ENCODE measurements at regions not wholly inside any gene's neighbourhood (a gene's known extent, or its start where the extent isn't known, plus 50 kb on each side); places are given as distances from the start of the nearest gene placed in this dataset.

GRCh38 chr16:6146356-6146755 is 1048.8 kb upstream of the EEF2KMT start:
- POLR2A ChIA-PET = no interaction called here
- no peak for ATAC-seq
- Mint-ChIP-seq H3K4me3 (no peak overlapping the region), H3K27me3 (no peaks in the 10 kb centered on the region), H3K4me1 (ENCODE audit: low read depth) (no peaks in the 10 kb centered on the region), H3K9me3 (peaks cover 5% of the 10 kb centered on the region), H3K27ac (no peak overlapping the region), H3K36me3 (ENCODE audit: low read depth) (no peaks in the 10 kb centered on the region)
- DNase-seq = no peak
- no peak for TF ChIP-seq CTCF (IDR thresholded peaks at IDR 0.05)
- intact Hi-C loops (cut with micrococcal nuclease) = no loop called here
- CTCF ChIA-PET = no interaction called here

GRCh38 chr16:6144463-6144862 is 1046.9 kb upstream of the EEF2KMT start:
- POLR2A ChIA-PET = no interaction called here
- no peak for TF ChIP-seq CTCF (IDR thresholded peaks at IDR 0.05)

GRCh38 chr16:6143020-6143419 is 1045.4 kb upstream of the EEF2KMT start:
- Mint-ChIP-seq H3K27me3 (no peaks in the 10 kb centered on the region), H3K4me1 (ENCODE audit: low read depth) (no peaks in the 10 kb centered on the region)
- POLR2A ChIA-PET = no interaction called here

More at GRCh38 chr16:6144463-6144862, 1046.9 kb upstream of the EEF2KMT start:
- DNase-seq (no peak), ATAC-seq (no peak)
- intact Hi-C loops (cut with micrococcal nuclease) = no loop called here
- H3K27me3 Mint-ChIP-seq = no peaks in the 10 kb centered on the region
- no peak overlapping the region for H3K27ac Mint-ChIP-seq
- H3K4me3 Mint-ChIP-seq = no peak overlapping the region
- CTCF ChIA-PET = no interaction called here
- no peaks in the 10 kb centered on the region for H3K4me1 Mint-ChIP-seq (ENCODE audit: low read depth)
- peaks cover 5% of the 10 kb centered on the region for H3K9me3 Mint-ChIP-seq
- no peaks in the 10 kb centered on the region for H3K36me3 Mint-ChIP-seq (ENCODE audit: low read depth)

DNA sequence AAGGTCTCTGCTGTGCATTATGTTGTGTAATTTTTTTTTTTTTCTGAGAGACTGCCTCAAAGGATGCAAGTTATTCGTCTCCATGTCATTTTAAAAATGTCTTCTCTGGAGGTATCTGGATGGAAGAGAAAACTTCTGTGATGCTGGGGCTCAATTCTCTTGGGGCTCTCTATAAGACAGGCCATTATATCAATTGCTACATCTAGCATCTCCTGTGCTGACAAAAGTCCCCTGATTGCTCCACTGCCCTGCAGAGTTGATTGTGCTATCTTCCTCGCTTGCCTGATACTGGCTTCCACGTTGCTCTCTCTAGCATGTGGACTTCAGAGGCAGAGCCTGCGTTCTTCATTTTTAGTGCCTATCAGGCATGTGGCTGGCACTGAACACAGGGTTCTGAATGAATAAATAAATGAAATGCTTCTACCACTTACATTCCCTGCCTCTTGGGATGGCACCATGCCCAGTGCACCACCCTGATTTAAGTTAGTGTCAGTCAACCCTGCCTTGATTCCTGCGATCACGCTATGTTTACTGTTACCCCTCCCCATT is 1035.5 kb upstream of the EEF2KMT start:
- CTCF ChIA-PET = no interaction called here
- H3K4me1 Mint-ChIP-seq (ENCODE audit: low read depth) = no peaks in the 10 kb centered on the region
- H3K27me3 Mint-ChIP-seq = no peaks in the 10 kb centered on the region
- DNase-seq (no peak), ATAC-seq (no peak)
- H3K36me3 Mint-ChIP-seq (ENCODE audit: low read depth) = no peaks in the 10 kb centered on the region
- no peak overlapping the region for H3K27ac Mint-ChIP-seq
- no peak overlapping the region for H3K4me3 Mint-ChIP-seq
- POLR2A ChIA-PET = no interaction called here
- intact Hi-C loops (cut with micrococcal nuclease) = no loop called here
- H3K9me3 Mint-ChIP-seq = peaks cover 4% of the 10 kb centered on the region
- TF ChIP-seq CTCF (IDR thresholded peaks at IDR 0.05) = no peak

More at GRCh38 chr16:6143020-6143419, 1045.4 kb upstream of the EEF2KMT start:
- ATAC-seq = no peak
- intact Hi-C loops (cut with micrococcal nuclease) = no loop called here
- no peak overlapping the region for H3K27ac Mint-ChIP-seq
- CTCF ChIA-PET = interaction anchor here (0.9 kb wide), 1 partner anchor 9 kb away, joined by 3 read pairs; no protein-coding TSS in a partner anchor
- H3K4me3 Mint-ChIP-seq = no peak overlapping the region
- H3K9me3 Mint-ChIP-seq = peaks cover 6% of the 10 kb centered on the region
- no peak for TF ChIP-seq CTCF (IDR thresholded peaks at IDR 0.05)
- no peak for DNase-seq
- H3K36me3 Mint-ChIP-seq (ENCODE audit: low read depth) = no peaks in the 10 kb centered on the region

- Mint-ChIP-seq H3K27ac (no peak overlapping the region), H3K9me3 (peaks cover 7% of the 10 kb centered on the region), H3K36me3 (ENCODE audit: low read depth) (no peaks in the 10 kb centered on the region), H3K4me3 (no peak overlapping the region), H3K27me3 (no peaks in the 10 kb centered on the region), H3K4me1 (ENCODE audit: low read depth) (no peaks in the 10 kb centered on the region)
- no peak for DNase-seq
- intact Hi-C loops (cut with micrococcal nuclease) = no loop called here
- no peak for TF ChIP-seq CTCF (IDR thresholded peaks at IDR 0.05)
- ChIA-PET POLR2A (no interaction called here), CTCF (no interaction called here)
- no peak for ATAC-seq
These were observed 1034.5 kb upstream of the EEF2KMT start for GRCh38 chr16:6132121-6132520.

Data from activated CD8-positive, alpha-beta T cell treated with anti-CD3 and anti-CD28 coated beads for 36 hours (primary cell).